ENCODE measurements at regions not wholly inside any gene's neighbourhood (a gene's known extent, or its start where the extent isn't known, plus 50 kb on each side); places are given as distances from the start of the nearest gene placed in this dataset.

DNA sequence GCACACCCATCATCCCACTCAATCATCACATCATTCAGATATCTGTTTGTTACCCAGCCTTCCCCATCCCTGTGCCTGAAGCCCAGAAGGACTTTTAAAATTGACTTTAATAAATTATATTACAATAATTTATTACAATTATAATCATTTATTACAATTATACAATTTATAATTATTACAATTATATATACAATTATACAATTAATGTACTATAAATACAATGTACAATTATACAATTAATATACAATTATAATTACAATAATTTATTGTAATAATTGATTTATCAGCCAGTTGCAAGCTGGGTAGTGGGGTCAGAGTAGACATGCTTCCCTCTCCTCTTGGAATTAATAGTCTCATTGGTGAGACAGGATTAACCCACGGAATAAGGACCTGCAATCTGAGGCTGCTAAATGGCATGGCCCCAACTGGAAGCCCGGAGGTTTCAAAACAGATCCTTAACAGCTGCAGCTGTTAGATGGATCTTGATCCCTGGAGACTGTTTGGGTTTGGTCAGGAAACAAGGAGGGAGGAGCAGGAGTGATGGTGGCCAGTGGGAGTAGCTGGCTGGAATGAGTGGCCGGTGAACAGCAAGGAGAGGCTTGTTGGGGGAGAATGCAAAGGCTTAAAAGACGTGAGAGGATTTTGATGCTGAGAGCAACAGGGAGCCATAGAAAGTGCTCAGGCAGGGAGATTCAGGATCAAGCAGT, 402.8 kb upstream of the PODXL start:
- TF ChIP-seq CTCF (IDR thresholded peaks at IDR 0.05) (no peak), POLR2A (IDR thresholded peaks at IDR 0.05) (no peak), POLR2AphosphoS5 (IDR thresholded peaks at IDR 0.05) (no peak), EP300 (IDR thresholded peaks at IDR 0.05) (no peak)
